IMR-90 (cell line): ENCODE measurements at regions not wholly inside any gene's neighbourhood (a gene's known extent, or its start where the extent isn't known, plus 50 kb on each side); places are given as distances from the start of the nearest gene placed in this dataset.
A peak's percentile ranks its signal among the peaks of the same experiment; 100 is the strongest.

Experiments
- BHLHE40 ChIP-seq: fragments of 150-350 bp; IDR thresholded peaks from 2 replicates; pipeline ENCODE4 v1.6.1; 2016; ENCODE audit warnings: mild to moderate bottlenecking, low read depth, low read length
- CEBPB ChIP-seq: IDR thresholded peaks from 2 replicates; pipeline ENCODE4 v1.6.1; 2012; ENCODE audit warnings: low read depth, low read length, improper control_type of control experiment
- CTCF ChIP-seq: conservative IDR thresholded peaks from 2 replicates; pipeline ENCODE4 v1.5.1; 2012; ENCODE audit warnings: mild to moderate bottlenecking, low read depth, low read length, improper control_type of control experiment
- FOS ChIP-seq: fragments of 150-350 bp; IDR thresholded peaks from 2 replicates; pipeline ENCODE4 v1.6.1; 2016; ENCODE audit warnings: low read depth, low read length
- MAFK ChIP-seq: IDR thresholded peaks from 2 replicates; pipeline ENCODE4 v1.6.1; 2012; ENCODE audit warnings: low read depth, low read length, improper control_type of control experiment
- MAZ ChIP-seq: IDR thresholded peaks from 2 replicates; pipeline ENCODE4 v1.6.1; 2012; ENCODE audit warnings: low read depth, mild to moderate bottlenecking, low read length, improper control_type of control experiment, moderate library complexity, borderline replicate concordance
- MXI1 ChIP-seq: IDR thresholded peaks from 2 replicates; pipeline ENCODE4 v1.6.1; 2012; ENCODE audit warnings: low read depth, mild to moderate bottlenecking, low read length, moderate library complexity, borderline replicate concordance
- POLR2A ChIP-seq: IDR thresholded peaks from 2 replicates; pipeline ENCODE4 v1.6.1; 2012; ENCODE audit warnings: mild to moderate bottlenecking, low read depth, low read length
- RAD21 ChIP-seq: IDR thresholded peaks from 2 replicates; pipeline ENCODE4 v1.6.1; 2012; ENCODE audit warnings: low read length, improper control_type of control experiment
- RCOR1 ChIP-seq: IDR thresholded peaks from 2 replicates; pipeline ENCODE4 v1.6.1; 2012; ENCODE audit warnings: mild to moderate bottlenecking, low read length, improper control_type of control experiment; ENCODE audit not compliant: insufficient replicate concordance
- RFX5 ChIP-seq: IDR thresholded peaks from 2 replicates; pipeline ENCODE4 v1.8.0; 2012; ENCODE audit warnings: low read depth, mild to moderate bottlenecking, low read length, moderate library complexity
- SMC3 ChIP-seq: fragments of 150-350 bp; IDR thresholded peaks from 2 replicates; pipeline ENCODE4 v1.6.1; 2016; ENCODE audit warnings: low read depth, mild to moderate bottlenecking, antibody characterized with exemption, low read length, moderate library complexity
- TF ChIP-seq, protein P1 (sequence below): fragments of 150-350 bp; IDR thresholded peaks from 2 replicates; pipeline ENCODE4 v1.6.1; 2017; ENCODE audit warnings: mild to moderate bottlenecking, antibody characterized with exemption, low read length, low read depth

- no peak for TF ChIP-seq CTCF
- TF ChIP-seq, protein P1, sequence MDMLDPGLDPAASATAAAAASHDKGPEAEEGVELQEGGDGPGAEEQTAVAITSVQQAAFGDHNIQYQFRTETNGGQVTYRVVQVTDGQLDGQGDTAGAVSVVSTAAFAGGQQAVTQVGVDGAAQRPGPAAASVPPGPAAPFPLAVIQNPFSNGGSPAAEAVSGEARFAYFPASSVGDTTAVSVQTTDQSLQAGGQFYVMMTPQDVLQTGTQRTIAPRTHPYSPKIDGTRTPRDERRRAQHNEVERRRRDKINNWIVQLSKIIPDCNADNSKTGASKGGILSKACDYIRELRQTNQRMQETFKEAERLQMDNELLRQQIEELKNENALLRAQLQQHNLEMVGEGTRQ: no peak
- no peak for TF ChIP-seq MXI1
- TF ChIP-seq RFX5: no peak
- no peak for TF ChIP-seq MAZ
- TF ChIP-seq RCOR1: no peak
- no peak for TF ChIP-seq RAD21
- TF ChIP-seq POLR2A: no peak
- no peak for TF ChIP-seq SMC3
- no peak for TF ChIP-seq CEBPB
- no peak for TF ChIP-seq BHLHE40
- TF ChIP-seq MAFK: peak; percentile 72
- TF ChIP-seq FOS: no peak
These were observed 181.9 kb upstream of the CXCL12 start for GRCh38 chr10:44566786-44567185.
